Suprapubic skin (tissue), 4 donors: ENCODE measurements at regions not wholly inside any gene's neighbourhood (a gene's known extent, or its start where the extent isn't known, plus 50 kb on each side); places are given as distances from the start of the nearest gene placed in this dataset.

Experiments
- DNase-seq, 2 donors: peaks; one replicate each; pipeline ENCODE4 v3.0.0-alpha.2; 2019; ENCODE audit warnings: low spot score in 2 of 2
- H3K27ac ChIP-seq: fragments of 200-600 bp; sonication (generic); one replicate; pipeline ENCODE4 v1.5.1; 2019
- H3K27me3 ChIP-seq: fragments of 200-600 bp; sonication (generic); one replicate; pipeline ENCODE4 v1.5.1; 2019
- H3K36me3 ChIP-seq: fragments of 200-600 bp; sonication (generic); one replicate; pipeline ENCODE4 v1.5.1; 2019
- H3K4me1 ChIP-seq: fragments of 200-600 bp; sonication (generic); one replicate; pipeline ENCODE4 v1.5.1; 2019
- H3K4me3 ChIP-seq: fragments of 200-600 bp; sonication (generic); one replicate; pipeline ENCODE4 v1.5.1; 2019; ENCODE audit warnings: mild to moderate bottlenecking
- H3K9me3 ChIP-seq: fragments of 200-600 bp; sonication (generic); one replicate; pipeline ENCODE4 v1.5.1; 2019
- EP300 ChIP-seq: sonication (generic); formaldehyde crosslinking; IDR thresholded peaks from one replicate; pipeline ENCODE4 v1.6.1; 2017; ENCODE audit warnings: antibody characterized with exemption
- POLR2A ChIP-seq, 2 donors: fragments of 450-650 bp; IDR thresholded peaks; one replicate each; pipeline ENCODE4 v1.6.1; 2017; ENCODE audit warnings: antibody characterized with exemption in 2 of 2, mild to moderate bottlenecking in 2 of 2, moderate library complexity in 2 of 2
- POLR2AphosphoS5 ChIP-seq, 3 donors: sonication (generic); formaldehyde crosslinking; IDR thresholded peaks; one replicate each; pipeline ENCODE4 v1.6.1; 2017; ENCODE audit warnings: antibody characterized with exemption in 3 of 3
- WGBS: methylation state at CpG from one replicate; pipeline ENCODE4 v1.1.5; 2018; 5-methylcytosine and 5-hydroxymethylcytosine counted together
- TF ChIP-seq, protein P1 (sequence below), 2 donors: fragments of 200-600 bp in 1 of 2; fragments of 450-650 bp in 1 of 2; sonication (generic) in 1 of 2; IDR thresholded peaks; one replicate each; pipeline ENCODE4 v1.5.1; 2016 to 2019; ENCODE audit warnings: antibody characterized with exemption in 2 of 2, mild to moderate bottlenecking in 1 of 2, moderate library complexity in 1 of 2

DNA sequence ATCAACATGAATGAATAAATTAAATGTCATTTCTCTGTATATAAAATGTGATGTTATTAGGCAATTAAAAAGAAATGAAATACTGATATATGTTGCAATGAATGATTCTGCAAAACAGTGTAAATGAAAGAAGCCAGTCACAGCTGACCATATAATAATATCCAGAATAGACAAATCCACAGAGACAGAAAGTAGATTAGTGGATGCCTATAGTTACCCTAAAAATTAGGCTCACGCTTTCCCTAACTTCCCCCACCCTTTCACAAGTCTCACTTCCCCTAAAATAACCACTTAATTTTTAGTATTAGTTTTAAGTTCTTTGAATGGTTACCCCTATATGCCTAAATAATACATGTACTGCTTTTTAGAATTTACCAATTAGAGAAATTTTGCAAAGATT lies 348.9 kb upstream of the FAR2 start:
- DNase-seq = no peak
- TF ChIP-seq, protein P1, sequence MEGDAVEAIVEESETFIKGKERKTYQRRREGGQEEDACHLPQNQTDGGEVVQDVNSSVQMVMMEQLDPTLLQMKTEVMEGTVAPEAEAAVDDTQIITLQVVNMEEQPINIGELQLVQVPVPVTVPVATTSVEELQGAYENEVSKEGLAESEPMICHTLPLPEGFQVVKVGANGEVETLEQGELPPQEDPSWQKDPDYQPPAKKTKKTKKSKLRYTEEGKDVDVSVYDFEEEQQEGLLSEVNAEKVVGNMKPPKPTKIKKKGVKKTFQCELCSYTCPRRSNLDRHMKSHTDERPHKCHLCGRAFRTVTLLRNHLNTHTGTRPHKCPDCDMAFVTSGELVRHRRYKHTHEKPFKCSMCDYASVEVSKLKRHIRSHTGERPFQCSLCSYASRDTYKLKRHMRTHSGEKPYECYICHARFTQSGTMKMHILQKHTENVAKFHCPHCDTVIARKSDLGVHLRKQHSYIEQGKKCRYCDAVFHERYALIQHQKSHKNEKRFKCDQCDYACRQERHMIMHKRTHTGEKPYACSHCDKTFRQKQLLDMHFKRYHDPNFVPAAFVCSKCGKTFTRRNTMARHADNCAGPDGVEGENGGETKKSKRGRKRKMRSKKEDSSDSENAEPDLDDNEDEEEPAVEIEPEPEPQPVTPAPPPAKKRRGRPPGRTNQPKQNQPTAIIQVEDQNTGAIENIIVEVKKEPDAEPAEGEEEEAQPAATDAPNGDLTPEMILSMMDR (IDR thresholded peaks at IDR 0.05) = no peak
- no peak for TF ChIP-seq POLR2A (IDR thresholded peaks at IDR 0.05)
- no peak for TF ChIP-seq EP300
- no peak for TF ChIP-seq POLR2AphosphoS5 (IDR thresholded peaks at IDR 0.05)
- Histone ChIP-seq H3K27ac (no peak overlapping the region), H3K4me1 (no peaks in the 10 kb centered on the region), H3K9me3 (no peaks in the 10 kb centered on the region), H3K27me3 (no peaks in the 10 kb centered on the region), H3K4me3 (no peak overlapping the region), H3K36me3 (no peaks in the 10 kb centered on the region)
- 82% methylated on average over 1 of the region's 1 CpG for WGBS

DNA sequence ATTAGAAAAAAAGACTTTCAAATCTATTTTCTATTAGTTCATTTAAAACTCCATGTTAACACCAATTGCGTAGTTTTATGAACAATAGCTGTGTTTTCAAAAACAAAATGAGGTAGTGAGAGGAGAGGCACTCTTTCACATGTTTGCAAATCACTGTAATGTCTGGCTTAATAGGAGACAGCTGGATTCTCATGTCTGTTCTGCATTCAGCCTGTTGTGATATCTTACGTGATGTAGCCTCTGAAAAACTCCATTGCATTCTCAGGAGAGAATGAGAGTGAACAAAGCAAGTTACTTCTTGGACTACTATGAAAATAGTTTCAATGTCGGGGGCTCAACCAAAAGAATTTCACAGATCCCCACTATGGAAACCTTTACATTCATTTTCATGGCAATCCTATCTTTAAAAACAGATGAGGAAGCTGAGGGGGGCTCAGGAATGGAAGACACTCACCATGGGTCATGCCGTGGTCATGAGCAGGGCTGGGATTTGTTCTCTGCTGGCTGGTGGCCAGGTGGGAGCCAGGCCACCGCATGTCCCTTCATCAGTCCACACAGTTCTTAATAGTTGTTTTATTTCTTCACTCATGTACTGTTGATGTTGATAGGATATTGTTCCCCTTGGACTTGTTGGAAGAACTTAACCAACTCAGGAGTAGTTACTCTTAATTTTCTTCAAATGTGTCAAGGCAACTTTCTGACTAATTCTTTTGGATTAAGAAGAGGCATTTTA lies 346.2 kb upstream of the FAR2 start:
- no peaks in the 10 kb centered on the region for H3K9me3 ChIP-seq
- no peaks in the 10 kb centered on the region for H3K27me3 ChIP-seq
- peak in 1 of 2 donors; percentile 69 for DNase-seq
- H3K36me3 ChIP-seq = no peaks in the 10 kb centered on the region
- peak overlapping the region; percentile 60 for H3K27ac ChIP-seq
- no peak for TF ChIP-seq POLR2A (IDR thresholded peaks at IDR 0.05)
- no peak for TF ChIP-seq POLR2AphosphoS5 (IDR thresholded peaks at IDR 0.05)
- TF ChIP-seq, protein P1 (IDR thresholded peaks at IDR 0.05) = no peak
- TF ChIP-seq EP300 = no peak
- 53% methylated on average over 5 of the region's 5 CpGs for WGBS
- H3K4me3 ChIP-seq = no peak overlapping the region
- H3K4me1 ChIP-seq = no peaks in the 10 kb centered on the region

DNA sequence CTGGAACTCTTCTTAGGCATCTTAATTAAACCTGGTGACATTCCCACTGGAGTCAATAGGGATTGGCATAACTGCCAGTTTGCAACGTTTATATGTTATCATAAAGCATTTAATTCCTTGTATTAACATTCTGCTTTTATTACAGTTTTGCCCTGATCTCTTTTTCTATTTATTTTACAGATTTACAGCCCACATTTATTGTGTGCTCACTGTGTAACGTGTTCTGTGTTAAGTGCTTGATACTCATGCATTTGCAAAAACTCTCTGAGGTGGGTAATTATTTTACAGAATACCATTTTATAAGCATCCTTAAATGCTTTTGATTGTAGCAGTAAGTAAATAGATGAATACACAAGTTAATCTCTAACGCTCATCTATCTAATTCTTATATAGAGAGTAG lies 341.5 kb upstream of the FAR2 start:
- Histone ChIP-seq H3K27ac (no peak overlapping the region), H3K4me1 (no peaks in the 10 kb centered on the region), H3K4me3 (no peak overlapping the region), H3K36me3 (no peaks in the 10 kb centered on the region), H3K9me3 (no peaks in the 10 kb centered on the region), H3K27me3 (no peaks in the 10 kb centered on the region)
- TF ChIP-seq POLR2AphosphoS5 (IDR thresholded peaks at IDR 0.05) (no peak), EP300 (no peak), POLR2A (IDR thresholded peaks at IDR 0.05) (no peak)
- TF ChIP-seq, protein P1 (IDR thresholded peaks at IDR 0.05) = no peak
- 84% methylated on average over 3 of the region's 3 CpGs for WGBS
- DNase-seq = no peak

DNA sequence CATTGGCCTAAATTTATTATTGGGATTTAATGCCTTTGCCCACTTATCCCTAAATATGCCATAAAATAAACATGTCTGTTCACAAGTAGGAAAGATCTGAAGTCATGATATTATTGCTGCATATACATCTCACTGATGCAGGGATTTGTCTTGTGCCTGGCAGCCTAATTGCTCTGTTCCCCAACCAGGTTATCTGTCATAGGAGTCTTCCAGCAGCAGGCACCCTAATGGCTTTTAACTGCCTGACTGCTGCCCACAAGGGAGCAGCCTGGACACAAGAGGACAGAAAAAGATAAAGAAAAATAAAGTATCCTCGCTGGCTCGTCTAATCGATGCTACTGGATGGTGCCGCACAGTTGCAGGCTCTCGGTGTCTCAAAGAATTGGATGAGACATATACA lies 337.6 kb upstream of the FAR2 start:
- Histone ChIP-seq H3K4me3 (no peak overlapping the region), H3K9me3 (no peaks in the 10 kb centered on the region), H3K36me3 (no peaks in the 10 kb centered on the region), H3K27me3 (no peaks in the 10 kb centered on the region), H3K27ac (no peak overlapping the region), H3K4me1 (no peaks in the 10 kb centered on the region)
- 85% methylated on average over 5 of the region's 5 CpGs for WGBS
- DNase-seq = no peak
- no peak for TF ChIP-seq POLR2A (IDR thresholded peaks at IDR 0.05)
- TF ChIP-seq EP300 = no peak
- no peak for TF ChIP-seq POLR2AphosphoS5 (IDR thresholded peaks at IDR 0.05)
- TF ChIP-seq, protein P1 (IDR thresholded peaks at IDR 0.05) = no peak

DNA sequence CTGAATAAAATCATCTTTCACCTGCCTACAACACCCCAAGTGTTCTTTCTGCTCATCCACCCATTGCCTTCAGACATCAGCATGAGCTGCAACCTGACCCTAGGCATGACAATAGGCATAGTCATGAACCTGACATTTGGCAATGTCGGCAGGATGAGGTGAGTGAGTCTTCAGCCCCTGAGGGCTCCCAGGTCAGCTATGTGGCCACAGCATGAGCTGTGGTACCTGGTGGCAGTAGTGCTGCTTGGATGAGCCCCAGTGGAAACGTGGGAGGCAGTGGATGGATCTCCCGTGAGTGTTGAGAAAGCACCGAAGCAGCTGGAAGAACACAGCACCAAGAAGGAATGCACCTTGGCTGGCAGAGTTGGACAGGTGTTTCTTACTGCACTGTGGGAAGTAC lies 334.8 kb upstream of the FAR2 start:
- no peak for DNase-seq
- no peaks in the 10 kb centered on the region for H3K4me1 ChIP-seq
- H3K4me3 ChIP-seq = no peak overlapping the region
- WGBS = 62% methylated on average over 4 of the region's 4 CpGs
- H3K9me3 ChIP-seq = no peaks in the 10 kb centered on the region
- no peaks in the 10 kb centered on the region for H3K27me3 ChIP-seq
- H3K27ac ChIP-seq = no peak overlapping the region
- TF ChIP-seq, protein P1 (IDR thresholded peaks at IDR 0.05) = no peak
- no peak for TF ChIP-seq POLR2AphosphoS5 (IDR thresholded peaks at IDR 0.05)
- TF ChIP-seq POLR2A (IDR thresholded peaks at IDR 0.05) = no peak
- no peak for TF ChIP-seq EP300
- H3K36me3 ChIP-seq = no peaks in the 10 kb centered on the region
